ENCODE measurements at regions not wholly inside any gene's neighbourhood (a gene's known extent, or its start where the extent isn't known, plus 50 kb on each side); places are given as distances from the start of the nearest gene placed in this dataset.

GRCh38 chr5:18744441-18744840 is 1110.2 kb downstream of the TAF11L14 start:
- Histone ChIP-seq H3K4me3 (no peak overlapping the region), H3K9me3 (no peaks in the 10 kb centered on the region), H3K36me3 (ENCODE audit: low read depth) (no peaks in the 10 kb centered on the region), H3K4me1 (ENCODE audit: low read depth) (no peaks in the 10 kb centered on the region)
- intact Hi-C loops (cut with DNase I, micrococcal nuclease): no loop called here
- no peak for TF ChIP-seq CTCF (IDR thresholded peaks at IDR 0.05)
- DNase-seq: no peak
- no peak for ATAC-seq

- H3K4me3 ChIP-seq: peak overlapping the region; percentile 18
- DNase-seq: peak; percentile 34 to 40 (median 37)
- H3K36me3 ChIP-seq (ENCODE audit: low read depth): no peaks in the 10 kb centered on the region
- H3K4me1 ChIP-seq (ENCODE audit: low read depth): no peaks in the 10 kb centered on the region
- ATAC-seq: peak; percentile 62
- H3K9me3 ChIP-seq: no peaks in the 10 kb centered on the region
- intact Hi-C loops (cut with DNase I, micrococcal nuclease): no loop called here
- no peak for TF ChIP-seq CTCF (IDR thresholded peaks at IDR 0.05)
Measured at GRCh38 chr5:18745042-18745987, 1111.1 kb downstream of the TAF11L14 start.

- no peaks in the 10 kb centered on the region for H3K4me1 ChIP-seq (ENCODE audit: low read depth)
- peak; percentile 89 for ATAC-seq
- no peaks in the 10 kb centered on the region for H3K36me3 ChIP-seq (ENCODE audit: low read depth)
- peak overlapping the region; percentile 18 for H3K4me3 ChIP-seq
- intact Hi-C loops (cut with DNase I, micrococcal nuclease): no loop called here
- TF ChIP-seq CTCF (IDR thresholded peaks at IDR 0.05): no peak
- H3K9me3 ChIP-seq: no peaks in the 10 kb centered on the region
- DNase-seq: peak; percentile 36 to 48 (median 37)
Measured at GRCh38 chr5:18745988-18746615, 1111.8 kb downstream of the TAF11L14 start.

- no peak for TF ChIP-seq CTCF (IDR thresholded peaks at IDR 0.05)
- H3K9me3 ChIP-seq: no peaks in the 10 kb centered on the region
- no peaks in the 10 kb centered on the region for H3K4me1 ChIP-seq (ENCODE audit: low read depth)
- H3K4me3 ChIP-seq: no peak overlapping the region
- DNase-seq (no peak), ATAC-seq (no peak)
- intact Hi-C loops (cut with DNase I, micrococcal nuclease): no loop called here
- H3K36me3 ChIP-seq (ENCODE audit: low read depth): no peaks in the 10 kb centered on the region
Measured at GRCh38 chr5:18749763-18750162, 1115.5 kb downstream of the TAF11L14 start.

GRCh38 chr5:18752317-18752716 is 1118.1 kb downstream of the TAF11L14 start:
- TF ChIP-seq CTCF (IDR thresholded peaks at IDR 0.05): no peak
- Histone ChIP-seq H3K4me1 (ENCODE audit: low read depth) (no peaks in the 10 kb centered on the region), H3K9me3 (no peaks in the 10 kb centered on the region), H3K4me3 (no peak overlapping the region), H3K36me3 (ENCODE audit: low read depth) (no peaks in the 10 kb centered on the region)
- intact Hi-C loops (cut with DNase I, micrococcal nuclease): no loop called here
- no peak for ATAC-seq
- DNase-seq: no peak
